GM19452 (cell line): ENCODE measurements at regions not wholly inside any gene's neighbourhood (a gene's known extent, or its start where the extent isn't known, plus 50 kb on each side); places are given as distances from the start of the nearest gene placed in this dataset.

Experiments
- ATAC-seq: cut with Tn5 transposase; IDR thresholded peaks from one replicate; pipeline ENCODE4 v1.9.1; 2021; ENCODE audit not compliant: unreplicated experiment

GRCh38 chr14:25103271-25103670 is 53.3 kb upstream of the STXBP6 start:
- no peak for ATAC-seq

- no peak for ATAC-seq
Observed at GRCh38 chr14:25102788-25103187, 52.8 kb upstream of the STXBP6 start.

GRCh38 chr14:25101276-25101675 is 51.3 kb upstream of the STXBP6 start:
- ATAC-seq, result no peak
